DOHH2 (cell line): ENCODE measurements at regions not wholly inside any gene's neighbourhood (a gene's known extent, or its start where the extent isn't known, plus 50 kb on each side); places are given as distances from the start of the nearest gene placed in this dataset.
"Not testable (repeated sequence)": the region's sequence is repeated elsewhere in the genome, so short reads cannot be mapped to it uniquely, and the experiment has no call there.

Source experiments
- H3F3A ChIP-seq: fragments of 200-600 bp; sonication (generic), shearing (Covaris generic); 2 replicates; pipeline ENCODE4 v1.6.0; 2016; ENCODE audit warnings: antibody characterized with exemption, mild to moderate bottlenecking; ENCODE audit not compliant: control insufficient read depth, insufficient read depth
- H3K27ac ChIP-seq: fragments of 200-600 bp; sonication (generic); 2 replicates; pipeline ENCODE4 v1.5.1; 2014; ENCODE audit warnings: low read depth, mild to moderate bottlenecking, low read length, moderate library complexity
- H3K27me3 ChIP-seq: fragments of 200-600 bp; sonication (generic); 2 replicates; pipeline ENCODE4 v1.6.1; 2014; ENCODE audit warnings: mild to moderate bottlenecking, low read length, mixed read lengths; ENCODE audit not compliant: control insufficient read depth
- H3K36me3 ChIP-seq: fragments of 200-600 bp; sonication (generic); 2 replicates; pipeline ENCODE4 v1.6.1; 2014; ENCODE audit warnings: mild to moderate bottlenecking, low read length, moderate library complexity, mixed read lengths; ENCODE audit not compliant: control insufficient read depth
- H3K4me1 ChIP-seq: fragments of 200-600 bp; sonication (generic); 2 replicates; pipeline ENCODE4 v1.6.1; 2014; ENCODE audit warnings: mild to moderate bottlenecking, low read length, mixed read lengths; ENCODE audit not compliant: control insufficient read depth
- H3K4me2 ChIP-seq: fragments of 200-600 bp; sonication (generic); 2 replicates; pipeline ENCODE4 v1.6.0; 2014; ENCODE audit warnings: mild to moderate bottlenecking, low read length, moderate library complexity
- H3K4me3 ChIP-seq: fragments of 200-600 bp; sonication (generic); 2 replicates; pipeline ENCODE4 v1.5.1; 2014; ENCODE audit warnings: mild to moderate bottlenecking, low read length, mixed read lengths
- H3K79me2 ChIP-seq: fragments of 200-600 bp; sonication (generic); 2 replicates; pipeline ENCODE4 v1.6.1; 2014; ENCODE audit warnings: mild to moderate bottlenecking, low read length, mixed read lengths; ENCODE audit not compliant: control insufficient read depth
- H3K9me2 ChIP-seq: fragments of 200-600 bp; sonication (generic); replicated peaks from 2 replicates; pipeline ENCODE4 v1.6.1; 2014; ENCODE audit warnings: mild to moderate bottlenecking, low read length, mixed read lengths; ENCODE audit not compliant: control insufficient read depth
- H3K9me3 ChIP-seq: fragments of 200-600 bp; sonication (generic); 2 replicates; pipeline ENCODE4 v1.6.1; 2014; ENCODE audit warnings: antibody characterized with exemption, low read length, mixed read lengths; ENCODE audit not compliant: control insufficient read depth, insufficient read depth
- H4K20me1 ChIP-seq: fragments of 200-600 bp; sonication (generic); 2 replicates; pipeline ENCODE4 v1.6.0; 2014; ENCODE audit warnings: low read depth, mild to moderate bottlenecking, antibody characterized with exemption, low read length, moderate library complexity; ENCODE audit not compliant: control insufficient read depth, insufficient read depth
- CTCF ChIP-seq: fragments of 200-600 bp; sonication (generic); IDR thresholded peaks from one replicate; pipeline ENCODE4 v1.5.1; 2014; ENCODE audit warnings: antibody characterized with exemption, mild to moderate bottlenecking, low read depth, low read length; ENCODE audit not compliant: poor library complexity, severe bottlenecking
- EZH2phosphoT487 ChIP-seq: fragments of 200-600 bp; sonication (generic); IDR thresholded peaks from 2 replicates; pipeline ENCODE4 v1.6.1; 2017; ENCODE audit warnings: borderline replicate concordance, mild to moderate bottlenecking, antibody characterized with exemption, low read length, moderate library complexity, mixed read lengths

GRCh38 chr18:45342166-45342565 lies 273.1 kb upstream of the SLC14A2 start:
- H3K27me3 ChIP-seq: no peaks in the 10 kb centered on the region
- H3K4me1 ChIP-seq: no peaks in the 10 kb centered on the region
- no peak overlapping the region for H3K27ac ChIP-seq
- H3K79me2 ChIP-seq: no peaks in the 10 kb centered on the region
- no peaks in the 10 kb centered on the region for H3K36me3 ChIP-seq
- no peak for TF ChIP-seq EZH2phosphoT487
- no peak for TF ChIP-seq CTCF
- no peak overlapping the region for H3K4me3 ChIP-seq
- H3K9me2 ChIP-seq: no peaks in the 10 kb centered on the region
- no peaks in the 10 kb centered on the region for H3F3A ChIP-seq
- no peaks in the 10 kb centered on the region for H3K9me3 ChIP-seq
- H4K20me1 ChIP-seq: no peaks in the 10 kb centered on the region
- H3K4me2 ChIP-seq: no peak overlapping the region

- no peaks in the 10 kb centered on the region for H3K4me1 ChIP-seq
- no peaks in the 10 kb centered on the region for H3K36me3 ChIP-seq
- no peaks in the 10 kb centered on the region for H3K9me2 ChIP-seq
- no peak overlapping the region for H3K27ac ChIP-seq
- H3K27me3 ChIP-seq: no peaks in the 10 kb centered on the region
- no peaks in the 10 kb centered on the region for H3K9me3 ChIP-seq
- H3K4me3 ChIP-seq: no peak overlapping the region
- H3F3A ChIP-seq: no peaks in the 10 kb centered on the region
- H3K79me2 ChIP-seq: no peaks in the 10 kb centered on the region
- no peaks in the 10 kb centered on the region for H4K20me1 ChIP-seq
- TF ChIP-seq CTCF: no peak
- no peak for TF ChIP-seq EZH2phosphoT487
- no peak overlapping the region for H3K4me2 ChIP-seq
Measured at GRCh38 chr18:45342653-45343052, 272.6 kb upstream of the SLC14A2 start.

- H3K9me3 ChIP-seq: no peaks in the 10 kb centered on the region
Measured at GRCh38 chr18:45343365-45343764, 271.9 kb upstream of the SLC14A2 start.

GRCh38 chr18:45344680-45345079 lies 270.6 kb upstream of the SLC14A2 start:
- not testable (repeated sequence) for H3K4me2 ChIP-seq, H3K4me1 ChIP-seq, H3K27me3 ChIP-seq, H3K36me3 ChIP-seq, H3F3A ChIP-seq, H3K4me3 ChIP-seq, H3K9me2 ChIP-seq, H3K27ac ChIP-seq, H3K9me3 ChIP-seq, H3K79me2 ChIP-seq, H4K20me1 ChIP-seq

More at GRCh38 chr18:45343365-45343764, 271.9 kb upstream of the SLC14A2 start:
- H3K4me3 ChIP-seq: no peak overlapping the region
- H3K27me3 ChIP-seq: no peaks in the 10 kb centered on the region
- no peaks in the 10 kb centered on the region for H3K36me3 ChIP-seq
- H3K4me1 ChIP-seq: no peaks in the 10 kb centered on the region
- TF ChIP-seq EZH2phosphoT487 (no peak), CTCF (no peak)
- no peaks in the 10 kb centered on the region for H3K79me2 ChIP-seq
- H4K20me1 ChIP-seq: no peaks in the 10 kb centered on the region
- no peak overlapping the region for H3K4me2 ChIP-seq
- no peak overlapping the region for H3K27ac ChIP-seq
- no peaks in the 10 kb centered on the region for H3F3A ChIP-seq
- H3K9me2 ChIP-seq: no peaks in the 10 kb centered on the region
